Left ventricle myocardium inferior (tissue), 1 donor: ENCODE measurements at regions not wholly inside any gene's neighbourhood (a gene's known extent, or its start where the extent isn't known, plus 50 kb on each side); places are given as distances from the start of the nearest gene placed in this dataset.
A peak's percentile ranks its signal among the peaks of the same experiment; 100 is the strongest.

Experiments used
- DNase-seq: peaks from one replicate; pipeline ENCODE4 v3.0.0-alpha.2; 2020
- H3K27ac ChIP-seq: fragments of 200-600 bp; replicated peaks from 2 replicates; pipeline ENCODE4 v1.8.0; 2021
- H3K27me3 ChIP-seq: fragments of 200-600 bp; 2 replicates; pipeline ENCODE4 v1.8.0; 2021; ENCODE audit warnings: low read depth
- H3K36me3 ChIP-seq: fragments of 200-600 bp; 2 replicates; pipeline ENCODE4 v1.8.0; 2021
- H3K4me1 ChIP-seq: fragments of 200-600 bp; 2 replicates; pipeline ENCODE4 v1.8.0; 2021
- H3K4me3 ChIP-seq: fragments of 200-600 bp; 2 replicates; pipeline ENCODE4 v1.8.0; 2021; ENCODE audit warnings: mild to moderate bottlenecking, moderate library complexity
- H3K9me3 ChIP-seq: fragments of 200-600 bp; replicated peaks from 2 replicates; pipeline ENCODE4 v1.8.0; 2021
- intact Hi-C: fragments of 100-400 bp; cut with micrococcal nuclease; formaldehyde crosslinking; loops from one replicate; pipeline ENCODE4 v1.11.0; 2022
- TF ChIP-seq, protein P1 (sequence below): fragments of 200-600 bp; IDR thresholded peaks from 2 replicates; pipeline ENCODE4 v1.8.0; 2021; ENCODE audit warnings: antibody characterized with exemption, mild to moderate bottlenecking, borderline replicate concordance
- donor health status: DM: no; HTN: yes; CAD: no; lungs with severe emphysema.

- DNase-seq, result no peak
- intact Hi-C loops, result no loop called here
- TF ChIP-seq, protein P1, sequence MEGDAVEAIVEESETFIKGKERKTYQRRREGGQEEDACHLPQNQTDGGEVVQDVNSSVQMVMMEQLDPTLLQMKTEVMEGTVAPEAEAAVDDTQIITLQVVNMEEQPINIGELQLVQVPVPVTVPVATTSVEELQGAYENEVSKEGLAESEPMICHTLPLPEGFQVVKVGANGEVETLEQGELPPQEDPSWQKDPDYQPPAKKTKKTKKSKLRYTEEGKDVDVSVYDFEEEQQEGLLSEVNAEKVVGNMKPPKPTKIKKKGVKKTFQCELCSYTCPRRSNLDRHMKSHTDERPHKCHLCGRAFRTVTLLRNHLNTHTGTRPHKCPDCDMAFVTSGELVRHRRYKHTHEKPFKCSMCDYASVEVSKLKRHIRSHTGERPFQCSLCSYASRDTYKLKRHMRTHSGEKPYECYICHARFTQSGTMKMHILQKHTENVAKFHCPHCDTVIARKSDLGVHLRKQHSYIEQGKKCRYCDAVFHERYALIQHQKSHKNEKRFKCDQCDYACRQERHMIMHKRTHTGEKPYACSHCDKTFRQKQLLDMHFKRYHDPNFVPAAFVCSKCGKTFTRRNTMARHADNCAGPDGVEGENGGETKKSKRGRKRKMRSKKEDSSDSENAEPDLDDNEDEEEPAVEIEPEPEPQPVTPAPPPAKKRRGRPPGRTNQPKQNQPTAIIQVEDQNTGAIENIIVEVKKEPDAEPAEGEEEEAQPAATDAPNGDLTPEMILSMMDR, result no peak
These were observed 162.5 kb downstream of the TTC32 start for GRCh38 chr2:19739256-19739655.

GRCh38 chr2:19738707-19739106 is 163.1 kb downstream of the TTC32 start:
- Histone ChIP-seq H3K27ac (peak overlapping the region; percentile 47), H3K4me3 (no peak overlapping the region), H3K36me3 (no peaks in the 10 kb centered on the region), H3K27me3 (no peaks in the 10 kb centered on the region), H3K9me3 (no peaks in the 10 kb centered on the region), H3K4me1 (peaks cover 6% of the 10 kb centered on the region)
- intact Hi-C loops, result no loop called here
- TF ChIP-seq, protein P1, result no peak
- peak; percentile 62 for DNase-seq

More at GRCh38 chr2:19739256-19739655, 162.5 kb downstream of the TTC32 start:
- Histone ChIP-seq H3K4me1 (peaks cover 6% of the 10 kb centered on the region), H3K27ac (peak overlapping the region; percentile 47), H3K36me3 (no peaks in the 10 kb centered on the region), H3K27me3 (no peaks in the 10 kb centered on the region), H3K9me3 (no peaks in the 10 kb centered on the region), H3K4me3 (no peak overlapping the region)

DNA sequence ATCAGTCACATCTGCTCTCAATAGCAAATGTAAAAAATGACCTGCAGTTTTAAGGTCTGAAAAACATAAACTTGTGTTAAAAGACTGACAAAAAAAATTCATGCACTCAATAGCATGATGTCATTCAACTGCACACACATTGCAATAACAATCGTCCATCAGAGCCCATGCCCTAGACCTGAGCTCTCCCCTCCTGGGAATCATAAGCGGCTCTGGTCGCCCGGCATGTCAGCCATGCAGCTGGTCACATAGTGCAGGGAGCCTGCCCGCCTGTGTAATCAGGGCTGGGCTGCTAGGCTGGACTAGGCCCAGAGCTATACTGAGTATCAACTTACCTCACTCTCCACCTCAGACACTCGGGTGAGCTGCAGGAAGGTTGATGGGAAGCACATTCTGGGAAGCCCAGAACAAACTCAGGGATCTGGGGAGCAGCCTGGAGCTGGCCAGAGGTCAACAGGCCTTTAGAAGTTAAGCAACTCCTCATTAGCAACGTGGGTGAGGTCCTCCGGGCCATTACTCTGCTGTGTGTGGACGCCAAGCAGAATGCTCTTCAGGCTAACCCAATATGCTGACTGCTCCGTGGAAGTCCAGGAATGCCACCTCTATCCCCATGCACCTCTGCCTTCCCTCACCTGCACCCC is 165.5 kb downstream of the TTC32 start:
- Histone ChIP-seq H3K27me3 (no peaks in the 10 kb centered on the region), H3K4me1 (peaks cover 6% of the 10 kb centered on the region), H3K9me3 (no peaks in the 10 kb centered on the region), H3K4me3 (no peak overlapping the region), H3K36me3 (no peaks in the 10 kb centered on the region), H3K27ac (no peak overlapping the region)
- TF ChIP-seq, protein P1, result no peak
- intact Hi-C loops, result no loop called here
- DNase-seq, result no peak

DNA sequence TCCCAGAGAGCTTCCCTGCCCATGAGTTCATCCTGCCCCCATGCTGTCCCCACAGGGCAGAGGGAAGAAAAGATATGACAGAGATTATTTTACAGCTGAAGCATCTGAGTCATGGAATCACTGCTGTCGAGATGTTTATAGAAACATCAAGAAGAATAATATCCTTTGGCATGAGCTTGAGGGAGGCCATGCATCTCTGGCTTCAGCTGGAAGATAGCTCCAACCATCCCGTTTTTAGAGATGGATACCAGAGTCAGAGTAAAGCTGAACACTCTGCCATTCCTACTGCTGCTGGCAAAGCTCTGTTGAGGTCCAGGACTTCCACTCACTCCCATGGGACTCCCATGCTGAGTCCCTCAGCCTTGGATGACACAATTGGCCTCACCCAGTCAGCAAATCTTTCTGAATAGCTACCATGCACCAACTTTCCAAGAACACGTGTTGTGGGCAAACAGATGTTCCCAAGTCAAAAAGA is 167.8 kb downstream of the TTC32 start:
- Histone ChIP-seq H3K4me1 (peaks cover 6% of the 10 kb centered on the region), H3K27me3 (no peaks in the 10 kb centered on the region), H3K4me3 (no peak overlapping the region), H3K27ac (no peak overlapping the region), H3K9me3 (no peaks in the 10 kb centered on the region), H3K36me3 (no peaks in the 10 kb centered on the region)
- intact Hi-C loops, result no loop called here
- no peak for DNase-seq
- TF ChIP-seq, protein P1, result no peak

GRCh38 chr2:19733390-19733789 is 168.4 kb downstream of the TTC32 start:
- DNase-seq, result no peak
- no peaks in the 10 kb centered on the region for H3K36me3 ChIP-seq
- H3K27ac ChIP-seq, result no peak overlapping the region
- TF ChIP-seq, protein P1, result no peak
- intact Hi-C loops, result no loop called here
- no peak overlapping the region for H3K4me3 ChIP-seq
- H3K9me3 ChIP-seq, result no peaks in the 10 kb centered on the region
- H3K27me3 ChIP-seq, result no peaks in the 10 kb centered on the region
- peaks cover 6% of the 10 kb centered on the region for H3K4me1 ChIP-seq
